ENCODE measurements at regions not wholly inside any gene's neighbourhood (a gene's known extent, or its start where the extent isn't known, plus 50 kb on each side); places are given as distances from the start of the nearest gene placed in this dataset.
A peak's percentile ranks its signal among the peaks of the same experiment; 100 is the strongest.

- H3K4me3 ChIP-seq (ENCODE audit: low read length), result no peak overlapping the region
- peak; percentile 49 for DNase-seq (ENCODE audit: low read depth)
- TF ChIP-seq, protein P1, sequence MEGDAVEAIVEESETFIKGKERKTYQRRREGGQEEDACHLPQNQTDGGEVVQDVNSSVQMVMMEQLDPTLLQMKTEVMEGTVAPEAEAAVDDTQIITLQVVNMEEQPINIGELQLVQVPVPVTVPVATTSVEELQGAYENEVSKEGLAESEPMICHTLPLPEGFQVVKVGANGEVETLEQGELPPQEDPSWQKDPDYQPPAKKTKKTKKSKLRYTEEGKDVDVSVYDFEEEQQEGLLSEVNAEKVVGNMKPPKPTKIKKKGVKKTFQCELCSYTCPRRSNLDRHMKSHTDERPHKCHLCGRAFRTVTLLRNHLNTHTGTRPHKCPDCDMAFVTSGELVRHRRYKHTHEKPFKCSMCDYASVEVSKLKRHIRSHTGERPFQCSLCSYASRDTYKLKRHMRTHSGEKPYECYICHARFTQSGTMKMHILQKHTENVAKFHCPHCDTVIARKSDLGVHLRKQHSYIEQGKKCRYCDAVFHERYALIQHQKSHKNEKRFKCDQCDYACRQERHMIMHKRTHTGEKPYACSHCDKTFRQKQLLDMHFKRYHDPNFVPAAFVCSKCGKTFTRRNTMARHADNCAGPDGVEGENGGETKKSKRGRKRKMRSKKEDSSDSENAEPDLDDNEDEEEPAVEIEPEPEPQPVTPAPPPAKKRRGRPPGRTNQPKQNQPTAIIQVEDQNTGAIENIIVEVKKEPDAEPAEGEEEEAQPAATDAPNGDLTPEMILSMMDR (IDR thresholded peaks at IDR 0.05; ENCODE audit: insufficient read depth, low read depth, low read length, missing control alignments), result no peak
These were observed 269.2 kb downstream of the TRIML1 start for GRCh38 chr4:188408244-188409030.

GRCh38 chr4:188409851-188410250 lies 270.6 kb downstream of the TRIML1 start:
- H3K4me3 ChIP-seq (ENCODE audit: low read length), result no peak overlapping the region
- no peak for DNase-seq (ENCODE audit: low read depth)
- TF ChIP-seq, protein P1 (IDR thresholded peaks at IDR 0.05; ENCODE audit: insufficient read depth, low read depth, low read length, missing control alignments), result no peak

GRCh38 chr4:188411805-188412204 lies 272.6 kb downstream of the TRIML1 start:
- no peak for DNase-seq (ENCODE audit: low read depth)
- TF ChIP-seq, protein P1 (IDR thresholded peaks at IDR 0.05; ENCODE audit: insufficient read depth, low read depth, low read length, missing control alignments), result no peak
- H3K4me3 ChIP-seq (ENCODE audit: low read length), result no peak overlapping the region

DNA sequence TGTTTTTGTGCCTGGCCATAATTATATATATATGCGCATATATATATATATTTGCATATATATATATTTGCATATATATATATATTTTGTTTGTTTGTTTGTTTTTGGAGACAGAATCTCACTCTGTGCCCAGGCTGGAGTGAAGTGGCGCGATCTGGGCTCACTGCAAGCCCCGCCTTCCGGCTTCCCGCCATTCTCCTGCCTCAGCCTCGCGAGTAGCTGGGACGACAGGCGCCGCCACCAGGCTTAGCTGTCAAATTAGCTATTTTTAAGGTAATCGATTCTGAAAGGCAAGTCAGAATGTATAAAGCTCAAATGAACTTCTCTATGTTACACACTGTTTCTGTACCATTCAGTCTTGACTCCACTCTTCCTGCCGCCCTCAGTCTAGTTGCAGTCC lies 273.3 kb downstream of the TRIML1 start:
- TF ChIP-seq, protein P1 (IDR thresholded peaks at IDR 0.05; ENCODE audit: insufficient read depth, low read depth, low read length, missing control alignments), result no peak
- DNase-seq (ENCODE audit: low read depth), result no peak
- no peak overlapping the region for H3K4me3 ChIP-seq (ENCODE audit: low read length)

DNA sequence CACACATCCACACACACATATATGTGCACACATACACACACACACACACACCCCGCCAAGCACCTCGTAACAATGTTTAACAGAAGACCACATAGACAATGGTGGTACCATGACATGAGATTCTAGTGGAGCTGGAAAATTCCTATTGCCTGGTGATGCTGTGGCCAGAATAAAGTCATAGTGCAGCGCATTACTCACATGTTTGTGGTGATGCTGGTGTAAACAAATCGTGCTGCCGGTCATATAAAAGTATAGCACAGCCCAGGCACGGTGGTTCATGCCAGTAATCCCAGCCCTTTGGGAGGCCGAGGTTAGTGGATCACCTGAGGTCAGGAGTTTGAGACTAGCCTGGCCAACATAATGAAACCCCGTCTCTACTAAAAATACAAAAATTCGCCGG lies 275.2 kb downstream of the TRIML1 start:
- no peak for DNase-seq (ENCODE audit: low read depth)
- TF ChIP-seq, protein P1 (IDR thresholded peaks at IDR 0.05; ENCODE audit: insufficient read depth, low read depth, low read length, missing control alignments), result no peak
- H3K4me3 ChIP-seq (ENCODE audit: low read length), result no peak overlapping the region

GRCh38 chr4:188417181-188417580 lies 277.9 kb downstream of the TRIML1 start:
- DNase-seq (ENCODE audit: low read depth), result peak; percentile 52
- TF ChIP-seq, protein P1 (IDR thresholded peaks at IDR 0.05; ENCODE audit: insufficient read depth, low read depth, low read length, missing control alignments), result no peak

GRCh38 chr4:188423039-188423438 lies 283.8 kb downstream of the TRIML1 start:
- H3K4me3 ChIP-seq (ENCODE audit: low read length), result no peak overlapping the region
- TF ChIP-seq, protein P1 (IDR thresholded peaks at IDR 0.05; ENCODE audit: insufficient read depth, low read depth, low read length, missing control alignments), result no peak
- peak; percentile 71 for DNase-seq (ENCODE audit: low read depth)

More at GRCh38 chr4:188417181-188417580, 277.9 kb downstream of the TRIML1 start:
- H3K4me3 ChIP-seq (ENCODE audit: low read length), result no peak overlapping the region
